GM19467 (cell line): ENCODE measurements at regions not wholly inside any gene's neighbourhood (a gene's known extent, or its start where the extent isn't known, plus 50 kb on each side); places are given as distances from the start of the nearest gene placed in this dataset.

Source experiments
- ATAC-seq: cut with Tn5 transposase; IDR thresholded peaks from one replicate; pipeline ENCODE4 v1.9.1; 2021; ENCODE audit warnings: mild to moderate bottlenecking, moderate library complexity; ENCODE audit not compliant: unreplicated experiment

- no peak for ATAC-seq
These were observed 208.4 kb upstream of the TCERG1L start for GRCh38 chr10:131519723-131520605.

GRCh38 chr10:131531265-131532190 lies 220.0 kb upstream of the TCERG1L start:
- no peak for ATAC-seq

GRCh38 chr10:131532291-131532690 lies 220.8 kb upstream of the TCERG1L start:
- no peak for ATAC-seq

- ATAC-seq, result no peak
These were observed 221.3 kb upstream of the TCERG1L start for GRCh38 chr10:131532745-131533341.

GRCh38 chr10:131533846-131534526 lies 222.5 kb upstream of the TCERG1L start:
- no peak for ATAC-seq

GRCh38 chr10:131534836-131535235 lies 223.3 kb upstream of the TCERG1L start:
- ATAC-seq, result no peak

GRCh38 chr10:131536676-131537075 lies 225.2 kb upstream of the TCERG1L start:
- no peak for ATAC-seq

- ATAC-seq, result no peak
These were observed 225.8 kb upstream of the TCERG1L start for GRCh38 chr10:131537281-131537680.

GRCh38 chr10:131544495-131544894 lies 233.0 kb upstream of the TCERG1L start:
- no peak for ATAC-seq

GRCh38 chr10:131546086-131546810 lies 234.7 kb upstream of the TCERG1L start:
- no peak for ATAC-seq

- no peak for ATAC-seq
These were observed 235.7 kb upstream of the TCERG1L start for GRCh38 chr10:131547129-131547799.

GRCh38 chr10:131548176-131548575 lies 236.7 kb upstream of the TCERG1L start:
- no peak for ATAC-seq

GRCh38 chr10:131549116-131549515 lies 237.6 kb upstream of the TCERG1L start:
- no peak for ATAC-seq

- ATAC-seq, result no peak
These were observed 241.6 kb upstream of the TCERG1L start for GRCh38 chr10:131553121-131553520.

GRCh38 chr10:131553581-131553980 lies 242.1 kb upstream of the TCERG1L start:
- ATAC-seq, result no peak

- no peak for ATAC-seq
These were observed 243.3 kb upstream of the TCERG1L start for GRCh38 chr10:131554821-131555220.

GRCh38 chr10:131555406-131555805 lies 243.9 kb upstream of the TCERG1L start:
- ATAC-seq, result no peak

GRCh38 chr10:131556061-131556896 lies 244.8 kb upstream of the TCERG1L start:
- no peak for ATAC-seq
